GM21360 (cell line): ENCODE measurements at regions not wholly inside any gene's neighbourhood (a gene's known extent, or its start where the extent isn't known, plus 50 kb on each side); places are given as distances from the start of the nearest gene placed in this dataset.

Experiments
- ATAC-seq: cut with Tn5 transposase; IDR thresholded peaks from one replicate; pipeline ENCODE4 v1.9.1; 2021; ENCODE audit warnings: mild to moderate bottlenecking, moderate library complexity; ENCODE audit not compliant: unreplicated experiment

DNA sequence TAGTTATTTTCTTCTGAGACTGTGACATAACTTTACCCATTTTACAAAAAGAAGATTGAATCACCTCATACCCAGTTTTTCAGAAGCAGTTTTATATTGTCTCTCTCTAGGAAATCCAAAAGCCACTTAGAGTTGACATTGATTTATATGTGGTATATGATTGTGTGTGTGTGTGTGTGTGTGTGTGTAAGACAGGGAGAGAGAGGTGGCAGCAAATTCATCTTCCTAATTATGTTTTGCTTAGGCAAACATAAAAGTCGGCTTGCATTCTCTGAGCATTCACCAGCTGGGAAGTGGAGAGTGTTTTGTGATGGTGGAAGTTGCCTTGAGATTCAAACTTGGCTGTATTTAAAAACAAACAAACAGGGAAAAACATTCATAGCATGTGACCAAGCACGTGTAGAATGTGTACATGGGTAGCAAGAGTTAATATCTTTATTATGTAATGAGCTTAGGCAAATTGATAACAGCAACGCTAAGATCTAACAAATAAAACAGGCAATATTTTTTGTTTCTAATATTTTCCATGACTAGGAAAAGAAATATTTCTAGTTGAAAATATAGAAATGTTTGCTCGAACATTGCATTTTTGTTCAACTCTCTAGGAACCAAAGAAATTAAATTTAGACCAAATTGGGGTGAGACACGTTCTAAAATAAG, 64.4 kb upstream of the IGF1R start:
- no peak for ATAC-seq

DNA sequence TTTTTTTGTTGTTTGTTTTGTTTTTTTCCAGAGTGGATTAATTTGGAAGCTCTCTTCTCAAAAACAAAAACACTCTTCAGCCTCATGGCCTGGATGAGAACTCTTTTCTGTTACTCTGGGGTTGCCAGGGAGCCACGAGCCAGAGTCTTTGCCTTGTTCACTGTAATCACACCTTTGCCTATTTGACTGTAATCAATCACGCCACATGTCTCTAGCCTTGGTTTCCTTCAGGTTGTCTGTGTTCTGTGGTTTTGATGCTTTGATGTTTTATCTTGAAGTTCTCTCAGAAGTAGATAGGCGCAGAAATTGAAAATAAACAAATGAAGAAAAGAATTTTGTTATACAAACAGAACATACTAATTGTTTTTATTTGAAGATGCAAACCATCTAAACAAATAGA, 62.3 kb upstream of the IGF1R start:
- no peak for ATAC-seq

DNA sequence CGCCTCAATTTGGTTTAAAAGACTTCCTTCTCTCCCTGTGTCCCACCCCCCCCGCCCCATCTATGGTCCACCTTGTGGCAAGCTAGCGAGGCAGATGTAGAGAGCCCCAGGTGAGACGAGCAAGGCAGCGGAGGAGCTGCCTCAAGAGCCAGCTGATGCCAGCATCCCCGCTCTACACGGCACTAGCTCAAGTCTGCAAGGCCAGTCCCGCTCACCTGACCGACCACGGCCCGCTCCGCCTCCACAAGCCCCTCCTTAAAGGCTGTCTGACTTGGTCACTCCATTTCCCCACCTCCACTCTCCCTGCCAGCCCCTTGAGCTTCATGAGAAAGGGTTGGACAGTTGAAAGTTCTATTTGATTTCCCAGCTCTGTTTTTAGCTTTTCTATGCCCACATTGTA, 56.2 kb upstream of the IGF1R start:
- no peak for ATAC-seq

DNA sequence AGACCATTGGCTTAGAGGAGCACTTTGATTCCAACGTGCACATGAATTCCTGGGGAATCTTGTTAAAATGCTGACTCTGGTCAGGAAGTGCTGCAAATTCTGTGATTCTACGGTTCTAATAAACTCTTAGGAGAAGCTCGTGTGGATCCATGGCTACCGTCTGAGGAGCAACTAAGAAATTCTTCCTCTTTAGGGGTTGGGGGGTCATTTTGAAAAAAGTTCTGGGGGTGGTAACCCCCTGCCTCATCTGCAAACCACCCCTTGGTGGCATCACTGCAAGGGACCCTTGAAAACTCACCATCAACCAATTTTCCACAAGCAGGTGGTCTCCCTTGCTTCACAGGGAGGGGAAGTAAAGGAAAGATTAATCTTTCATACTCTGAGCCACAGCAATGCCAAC, 52.2 kb upstream of the IGF1R start:
- ATAC-seq = no peak

DNA sequence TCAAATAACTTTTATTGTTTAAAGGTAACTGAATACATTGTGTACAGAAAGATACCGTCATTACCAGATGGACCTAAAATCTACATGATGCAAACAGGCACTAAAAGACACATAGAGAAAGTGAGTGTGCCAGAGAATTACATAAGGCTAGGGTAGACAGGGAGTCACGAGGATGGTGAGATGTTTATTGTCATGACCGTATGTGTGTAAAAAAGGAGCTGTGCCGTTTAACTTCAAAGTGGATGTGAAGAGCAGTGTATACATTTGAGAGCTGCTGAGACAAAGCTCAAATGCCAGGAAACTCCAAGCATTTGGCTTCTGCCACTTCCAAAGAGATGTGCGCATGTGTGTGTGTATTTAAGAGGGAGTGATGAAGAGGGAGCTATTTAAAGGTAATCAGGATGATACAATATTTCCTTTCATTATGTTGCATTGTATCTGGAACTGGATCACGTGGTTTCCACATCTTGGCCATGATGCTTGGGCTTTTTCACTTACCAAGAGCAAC, 51.4 kb upstream of the IGF1R start:
- no peak for ATAC-seq

DNA sequence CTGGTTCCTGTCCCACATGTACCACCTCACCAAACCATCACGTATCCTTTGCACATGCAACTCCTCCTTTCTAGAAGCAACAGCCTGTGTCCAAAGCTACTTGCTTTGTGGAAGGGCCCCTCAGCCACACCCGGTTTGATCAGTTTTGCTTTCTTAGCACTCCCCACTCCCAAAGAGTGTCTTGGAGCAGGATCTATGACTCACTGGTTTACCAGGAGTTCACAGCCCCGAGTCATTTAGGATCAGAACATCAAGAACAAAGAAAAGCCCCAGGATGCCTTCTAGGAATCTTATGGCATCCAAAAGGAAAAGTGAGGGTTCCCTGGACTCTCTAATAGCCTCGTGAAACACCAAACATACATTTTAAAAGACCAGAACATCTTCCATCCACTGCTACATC, 50.7 kb upstream of the IGF1R start:
- ATAC-seq = no peak
